ENCODE measurements at regions not wholly inside any gene's neighbourhood (a gene's known extent, or its start where the extent isn't known, plus 50 kb on each side); places are given as distances from the start of the nearest gene placed in this dataset.

DNA sequence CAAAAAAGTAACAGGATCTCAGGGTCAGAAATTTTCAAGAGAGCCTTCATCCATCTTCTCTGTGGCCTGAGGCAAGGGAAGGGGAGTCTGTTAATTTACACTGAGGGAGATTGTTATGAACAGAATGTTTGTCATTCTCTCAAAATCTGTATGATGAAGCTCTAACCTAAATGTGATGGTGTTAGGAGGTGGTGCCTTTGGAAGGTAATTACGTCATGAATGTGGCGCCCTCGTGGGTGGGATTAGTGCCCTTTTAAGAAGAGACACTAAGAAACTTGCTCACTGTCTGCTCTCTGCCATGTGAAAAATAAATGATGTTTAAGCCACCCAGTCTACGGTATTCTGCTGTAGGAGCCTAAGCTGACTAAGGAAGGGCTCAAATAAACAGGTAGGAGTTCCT lies 521.6 kb downstream of the SNAPC1 start:
- TF ChIP-seq NR2F2 (IDR thresholded peaks at IDR 0.05) (no peak), CTCF (IDR thresholded peaks at IDR 0.05; ENCODE audit: low read depth, low read length, missing input control) (no peak), RXRA (IDR thresholded peaks at IDR 0.05) (no peak), FOXA1 (IDR thresholded peaks at IDR 0.05) (no peak), RAD21 (IDR thresholded peaks at IDR 0.05) (no peak), HNF4G (IDR thresholded peaks at IDR 0.05) (no peak), EGR1 (IDR thresholded peaks at IDR 0.05; ENCODE audit: low read depth in 2 of 2) (no peak), TAF1 (conservative IDR thresholded peaks at IDR 0.05) (no peak)
- TF ChIP-seq, protein P1, sequence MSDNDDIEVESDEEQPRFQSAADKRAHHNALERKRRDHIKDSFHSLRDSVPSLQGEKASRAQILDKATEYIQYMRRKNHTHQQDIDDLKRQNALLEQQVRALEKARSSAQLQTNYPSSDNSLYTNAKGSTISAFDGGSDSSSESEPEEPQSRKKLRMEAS (IDR thresholded peaks at IDR 0.05): no peak
